Stimulated activated CD4-positive, alpha-beta T cell treated with anti-CD3 and anti-CD28 coated beads, Interleukin-12 subunit alpha, Interleukin-12 subunit beta, amount 100 ng/mL, for 24 hours (primary cell): ENCODE measurements at regions not wholly inside any gene's neighbourhood (a gene's known extent, or its start where the extent isn't known, plus 50 kb on each side); places are given as distances from the start of the nearest gene placed in this dataset.
"Not testable (repeated sequence)": the region's sequence is repeated elsewhere in the genome, so short reads cannot be mapped to it uniquely, and the experiment has no call there.

Experiments used
- DNase-seq, 2 experiments: peaks; one replicate each; pipeline ENCODE4 v3.0.0-alpha.2; 2020; ENCODE audit warnings: low read depth in 2 of 2

- no peak for DNase-seq
Observed at GRCh38 chr7:130789436-130789835, 55.4 kb upstream of the KLF14 start.

- DNase-seq = no peak
Observed at GRCh38 chr7:130791746-130792145, 57.7 kb upstream of the KLF14 start.

DNA sequence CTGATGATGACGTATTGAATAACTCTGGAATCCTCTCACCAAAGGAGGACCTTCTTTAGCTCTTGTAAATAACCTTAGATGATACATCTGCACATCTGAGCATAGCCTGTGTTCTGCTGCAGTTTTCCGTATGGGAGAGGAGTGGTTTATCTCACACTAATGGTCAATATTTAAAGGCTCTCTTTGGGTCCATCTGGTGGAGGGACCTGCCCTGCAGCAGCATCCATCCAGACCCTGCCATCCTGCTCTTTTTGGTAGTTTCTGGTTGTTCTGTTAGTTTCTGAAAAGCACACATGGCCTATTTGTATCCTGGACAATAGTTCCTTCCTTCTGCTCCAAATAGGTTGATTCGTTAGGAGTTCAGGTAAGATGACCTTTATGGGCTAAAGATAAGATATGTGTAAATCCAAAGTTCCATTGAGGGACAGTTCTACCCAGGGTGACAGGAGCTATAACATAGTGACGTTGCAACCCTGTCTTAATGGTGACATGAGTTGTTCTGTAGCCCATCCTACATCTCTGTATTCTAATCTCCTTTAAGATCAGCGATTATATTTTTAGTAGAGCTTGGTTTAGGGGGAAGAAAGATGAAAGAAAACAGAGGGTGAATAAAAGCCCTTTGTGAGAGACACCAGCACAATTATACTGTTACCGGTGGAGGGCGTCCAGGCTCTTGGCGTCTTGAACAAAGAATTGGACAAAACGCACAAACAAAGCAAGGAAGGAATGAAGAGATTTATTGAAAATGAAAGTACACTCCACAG is 60.0 kb upstream of the KLF14 start:
- DNase-seq = no peak

- no peak for DNase-seq
Observed at GRCh38 chr7:130794619-130794922, 60.6 kb upstream of the KLF14 start.

DNA sequence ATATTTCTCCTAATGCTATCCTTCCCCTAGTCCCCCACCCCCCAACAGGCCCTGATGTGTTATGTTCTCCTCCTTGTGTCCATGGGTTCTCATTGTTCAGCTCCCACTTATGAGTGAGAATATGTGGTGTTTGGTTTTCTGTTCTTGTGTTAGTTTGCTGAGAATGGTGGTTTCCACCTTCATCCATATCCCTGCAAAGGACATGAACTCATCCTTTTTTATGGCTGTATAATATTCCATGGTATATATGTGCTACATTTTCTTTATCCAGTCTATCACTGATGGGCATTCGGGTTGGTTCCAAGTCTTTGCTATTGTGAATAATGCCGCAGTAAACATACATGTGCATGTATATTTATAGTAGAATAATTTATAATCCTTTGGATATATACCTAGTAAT is 62.4 kb upstream of the KLF14 start:
- not testable (repeated sequence) for DNase-seq

GRCh38 chr7:130803127-130803526 is 69.1 kb upstream of the KLF14 start:
- no peak for DNase-seq

DNA sequence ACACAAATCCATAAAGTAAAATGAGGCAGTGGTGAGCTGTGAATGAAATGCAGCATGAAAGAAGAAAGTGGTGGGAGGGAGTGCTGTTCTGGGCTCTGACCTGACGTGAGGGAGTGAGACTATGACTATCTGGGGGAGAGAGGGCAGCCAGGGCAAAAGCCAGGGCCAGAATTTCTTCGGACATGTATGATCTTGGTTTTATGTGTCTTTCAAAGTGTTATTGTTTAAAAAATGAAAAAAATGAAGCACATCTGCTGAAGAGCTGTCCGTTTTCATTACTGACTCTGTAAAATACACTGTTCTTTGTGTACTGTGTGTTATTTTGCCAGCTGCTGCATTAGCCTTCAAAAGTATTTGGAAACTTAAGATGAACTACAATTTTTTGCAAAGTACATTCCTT is 70.2 kb upstream of the KLF14 start:
- no peak for DNase-seq

DNA sequence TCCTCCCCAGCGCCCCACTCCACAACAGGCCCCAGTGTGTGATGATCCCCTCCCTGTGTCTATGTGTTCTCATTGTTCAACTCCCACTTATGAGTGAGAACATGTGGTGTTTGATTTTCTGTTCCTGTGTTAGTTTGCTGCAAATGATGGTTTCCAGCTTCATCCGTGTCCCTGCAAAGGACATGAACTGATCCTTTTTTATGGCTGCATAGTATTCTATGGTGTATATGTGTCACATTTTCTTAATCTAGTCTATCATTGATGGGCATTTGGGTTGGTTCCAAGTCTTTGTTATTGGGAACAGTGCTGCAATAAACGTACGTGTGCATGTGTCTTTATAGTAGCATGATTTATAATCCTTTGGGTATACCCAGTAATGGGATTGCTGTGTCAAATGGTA is 78.8 kb upstream of the KLF14 start:
- DNase-seq = not testable (repeated sequence)

DNA sequence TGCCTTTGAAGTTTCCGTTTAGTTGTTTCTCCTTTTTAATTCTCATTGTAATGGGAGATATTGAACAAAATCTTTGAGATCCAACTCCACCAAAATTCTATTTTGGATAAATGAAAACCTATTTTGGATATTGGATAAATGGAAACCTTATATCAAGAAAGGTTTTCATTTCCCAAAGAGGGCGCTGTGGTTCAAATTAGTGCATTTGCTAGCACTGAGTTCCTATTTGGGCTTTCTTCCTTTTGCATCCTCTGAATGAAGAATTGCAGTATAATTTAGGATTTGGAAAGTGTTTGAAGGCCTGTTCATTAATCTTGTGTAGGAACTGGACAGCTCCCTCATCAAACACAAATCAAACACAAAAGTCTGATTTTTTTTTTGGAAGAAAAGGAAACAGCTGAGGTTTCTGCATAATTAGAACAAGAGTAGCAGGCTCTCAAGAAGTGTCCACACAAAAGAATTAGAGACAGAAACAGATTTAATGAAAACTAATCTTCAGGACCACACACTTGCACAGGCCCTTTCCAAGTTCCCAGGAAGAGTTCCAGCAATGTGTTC is 80.8 kb upstream of the KLF14 start:
- DNase-seq = no peak

DNA sequence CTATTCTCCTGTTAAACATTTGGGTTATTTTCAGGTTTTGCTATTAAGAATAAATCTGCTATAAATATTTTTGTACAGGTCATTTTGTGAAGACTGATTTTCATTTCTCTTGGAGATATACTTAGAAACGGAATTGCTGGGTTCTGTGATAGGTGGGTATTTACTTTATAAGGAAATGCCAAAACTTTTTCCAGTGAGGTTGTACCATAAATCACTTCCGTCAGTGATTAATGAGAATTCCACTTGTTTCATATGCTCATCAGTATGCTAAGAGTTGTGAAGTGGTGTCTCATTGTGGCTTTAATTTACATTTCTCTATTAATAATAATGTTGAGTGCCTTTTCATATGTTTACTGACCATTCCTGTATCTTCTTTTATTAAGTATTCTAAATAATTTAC is 84.0 kb upstream of the KLF14 start:
- no peak for DNase-seq

DNA sequence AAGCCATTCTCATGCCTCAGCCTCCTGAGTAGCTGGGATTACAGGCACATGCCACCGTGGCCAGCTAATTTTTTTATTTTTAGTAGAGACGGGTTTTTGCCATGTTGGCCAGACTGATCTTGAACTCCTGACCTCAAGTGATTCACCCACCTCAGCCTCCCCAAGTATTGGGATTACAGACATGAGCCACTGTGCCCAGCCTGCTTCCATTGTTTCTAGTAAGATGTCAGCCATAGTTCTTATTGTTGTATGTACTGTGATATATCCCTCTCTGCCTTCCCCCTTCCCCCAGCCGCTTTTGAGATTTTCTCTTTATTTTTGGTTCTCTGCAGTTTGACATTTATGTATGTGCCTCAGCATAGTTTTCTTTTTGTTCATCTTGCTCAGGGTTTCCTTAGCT is 87.9 kb upstream of the KLF14 start:
- no peak for DNase-seq

GRCh38 chr7:130822642-130823041 is 88.6 kb upstream of the KLF14 start:
- DNase-seq = no peak

DNA sequence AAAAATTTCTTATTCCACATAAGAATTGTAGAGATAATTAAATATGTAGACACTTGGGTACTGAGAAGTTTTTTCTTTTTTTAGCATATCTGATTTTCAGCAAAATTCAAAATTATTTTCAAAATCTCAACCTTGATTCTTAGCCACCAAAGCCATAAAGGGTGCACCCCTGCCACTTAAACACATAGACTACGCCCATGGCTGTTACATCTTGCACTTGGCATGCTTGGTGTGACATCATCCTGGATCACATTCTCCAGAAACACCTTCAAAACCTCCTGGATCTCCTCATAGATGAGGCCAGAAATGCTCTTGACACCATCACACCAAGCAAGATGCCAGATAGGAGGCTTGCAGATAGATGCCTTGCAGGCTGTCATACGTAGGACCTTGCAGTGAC is 89.1 kb upstream of the KLF14 start:
- DNase-seq = no peak

DNA sequence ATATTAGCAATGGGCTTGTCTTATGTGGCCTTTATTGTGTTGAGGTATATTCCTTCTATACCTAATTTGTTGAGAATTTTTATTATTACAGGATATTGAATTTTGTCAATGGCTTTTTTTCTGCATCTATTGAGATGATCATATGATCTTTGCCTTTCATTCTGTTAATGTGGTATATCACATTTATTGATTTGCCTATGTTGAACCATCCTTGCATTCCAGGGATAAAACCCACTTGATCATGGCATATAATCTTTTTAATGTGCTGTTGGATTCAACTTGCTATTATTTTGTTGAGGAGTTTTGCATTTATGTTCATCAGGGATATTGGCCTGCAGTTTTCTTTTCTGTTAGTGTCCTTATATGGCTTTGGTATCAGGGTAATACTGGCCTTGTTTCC is 91.8 kb upstream of the KLF14 start:
- no peak for DNase-seq

- DNase-seq = no peak
Observed at GRCh38 chr7:130829415-130829814, 95.4 kb upstream of the KLF14 start.

DNA sequence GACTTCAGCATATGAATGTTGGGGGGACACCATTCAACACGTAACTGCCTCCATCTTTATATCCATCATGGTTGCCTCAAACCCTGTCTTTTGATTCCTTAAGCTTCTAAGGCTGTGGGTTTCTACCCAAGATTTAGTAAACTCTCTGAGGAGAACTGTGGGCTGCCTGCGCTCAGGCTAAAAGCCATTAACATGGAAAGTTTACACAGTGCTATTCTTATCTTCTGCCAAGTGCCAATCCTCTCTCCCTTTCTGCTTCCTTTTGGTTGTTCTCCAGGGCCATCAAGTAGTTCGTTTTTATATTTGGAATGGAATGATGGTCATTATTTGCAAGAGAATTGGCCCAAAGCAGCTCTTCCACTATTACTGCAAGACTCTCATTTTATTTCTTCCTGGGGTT is 97.3 kb upstream of the KLF14 start:
- DNase-seq = no peak

DNA sequence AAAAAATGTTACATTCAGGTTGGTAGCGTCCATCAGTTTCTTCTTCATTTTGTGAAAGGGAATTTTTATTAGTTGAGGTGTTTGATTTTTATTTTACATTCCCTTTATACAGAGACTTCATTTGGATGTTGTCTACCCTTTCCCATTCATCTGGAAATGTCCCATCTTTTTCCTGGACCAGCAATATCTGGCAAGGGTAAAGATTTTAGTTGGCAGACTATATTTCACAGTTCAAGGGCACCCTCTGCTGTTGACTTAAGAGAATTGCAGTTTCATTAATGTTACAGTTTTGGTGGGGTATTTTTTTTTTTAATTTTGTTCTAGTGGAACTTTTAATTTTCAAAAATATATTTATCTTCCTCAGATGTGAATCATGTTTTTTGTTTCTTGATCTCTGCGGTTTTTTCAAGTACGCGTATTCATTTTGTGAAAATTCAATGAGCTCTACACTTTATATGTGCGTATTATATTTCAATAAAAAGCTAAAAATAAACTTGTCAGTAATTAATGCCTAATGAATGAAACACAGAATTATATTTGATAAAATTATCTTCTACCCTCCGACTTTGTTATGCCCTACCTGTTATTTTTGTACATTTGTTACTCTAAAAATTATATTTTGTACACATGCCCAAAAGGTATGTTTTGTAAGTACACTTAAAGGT is 97.9 kb upstream of the KLF14 start:
- DNase-seq = no peak

- DNase-seq = no peak
Observed at GRCh38 chr7:130838738-130839137, 104.7 kb upstream of the KLF14 start.

DNA sequence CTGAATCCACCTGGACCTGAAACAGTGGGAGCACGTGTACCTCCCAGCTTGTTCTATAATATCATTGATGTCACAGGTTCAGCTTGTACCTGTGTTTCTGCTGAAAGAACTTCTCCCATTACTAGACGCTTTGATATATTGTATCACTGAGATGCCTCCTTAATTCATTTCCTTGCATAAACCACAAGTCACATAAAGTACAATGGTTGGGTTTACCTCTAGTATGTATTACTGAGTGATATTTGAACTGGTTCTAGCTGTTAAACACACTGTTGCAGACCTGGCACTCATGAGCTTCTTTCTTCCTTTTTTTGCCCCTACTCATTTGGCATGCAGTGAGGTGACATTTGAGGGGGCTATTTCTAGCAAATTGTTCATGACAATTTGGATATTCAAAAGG is 106.6 kb upstream of the KLF14 start:
- no peak for DNase-seq

DNA sequence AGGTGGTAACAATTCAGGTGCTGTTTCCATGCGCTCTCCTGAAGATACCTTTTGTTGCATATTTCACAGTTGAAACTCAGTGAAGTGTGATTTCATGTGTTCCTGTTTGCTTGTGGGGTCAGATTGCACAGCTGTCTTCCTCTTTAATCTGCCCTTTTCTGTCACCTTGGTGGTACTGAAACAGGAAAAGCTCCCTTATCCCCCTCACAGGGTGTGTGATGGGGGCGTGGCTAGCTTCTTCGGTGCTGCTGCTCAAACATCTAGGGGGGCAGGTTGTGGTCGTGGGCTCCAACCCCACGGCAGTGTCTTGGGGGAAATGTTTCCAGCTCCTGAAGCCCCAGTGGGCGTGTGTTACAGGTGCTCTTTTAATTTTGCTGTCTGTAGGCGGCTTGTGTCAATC is 107.4 kb upstream of the KLF14 start:
- DNase-seq = no peak

- DNase-seq = no peak
Observed at GRCh38 chr7:130843703-130844102, 109.7 kb upstream of the KLF14 start.

- no peak for DNase-seq
Observed at GRCh38 chr7:130844811-130845580, 111.0 kb upstream of the KLF14 start.

DNA sequence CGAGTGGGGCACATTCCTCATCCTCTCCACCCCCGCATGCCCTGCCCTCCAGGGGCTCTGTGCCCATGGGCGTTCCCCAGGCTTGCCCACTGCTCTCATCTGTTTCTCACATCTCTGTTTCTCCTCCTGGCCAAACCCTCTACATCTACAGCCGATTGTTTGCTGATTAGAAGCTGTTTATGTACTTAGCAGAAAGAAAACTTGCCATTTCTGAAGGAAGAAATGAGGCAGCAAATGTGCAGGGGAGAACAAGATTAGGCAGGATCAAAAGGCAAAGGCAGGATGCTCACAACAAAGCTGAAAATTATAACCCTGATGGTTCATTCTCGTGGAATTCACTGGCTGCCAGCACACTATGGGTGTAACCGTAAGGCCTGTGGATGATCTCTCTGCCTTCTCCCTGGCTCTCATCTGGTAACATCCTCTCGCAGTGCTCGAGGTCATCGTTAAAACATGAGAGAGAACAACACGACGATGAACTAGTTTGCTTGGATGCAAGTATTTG is 111.6 kb upstream of the KLF14 start:
- no peak for DNase-seq
